Lung (tissue), 11 donors: ENCODE measurements at regions not wholly inside any gene's neighbourhood (a gene's known extent, or its start where the extent isn't known, plus 50 kb on each side); places are given as distances from the start of the nearest gene placed in this dataset.
"Not testable (repeated sequence)": the region's sequence is repeated elsewhere in the genome, so short reads cannot be mapped to it uniquely, and the experiment has no call there.

ENCODE experiments used
- ATAC-seq: fragments of 200-7000 bp; cut with Tn5 transposase; one replicate; pipeline ENCODE4 v1.9.1; 2020; ENCODE audit warnings: moderate number of reproducible peaks; ENCODE audit not compliant: insufficient read depth, low FRiP score
- DNase-seq, 3 donors: peaks; one replicate each; pipeline ENCODE4 v3.0.0-alpha.2; 2013 to 2017
- H3K27ac ChIP-seq, 2 donors: one replicate each; pipeline ENCODE4 v1.5.1; 2013; ENCODE audit warnings: mild to moderate bottlenecking in 2 of 2, moderate library complexity in 2 of 2, control low read depth in 1 of 2, inconsistent platforms in 1 of 2, low read depth in 1 of 2, low read length in 1 of 2
- H3K27me3 ChIP-seq, 3 donors: one replicate each; pipeline ENCODE4 v1.5.1; 2013; ENCODE audit warnings: low read length in 2 of 3; ENCODE audit not compliant: control insufficient read depth in 3 of 3, insufficient read depth in 3 of 3
- H3K36me3 ChIP-seq, 4 donors: one replicate each; pipeline ENCODE4 v1.5.1; 2013; ENCODE audit warnings: low read length in 4 of 4, mild to moderate bottlenecking in 1 of 4, moderate library complexity in 1 of 4; ENCODE audit not compliant: control insufficient read depth in 4 of 4, insufficient read depth in 4 of 4
- H3K4me1 ChIP-seq, 5 donors: one replicate each; pipeline ENCODE4 v1.5.1; 2013; ENCODE audit warnings: low read length in 5 of 5, mild to moderate bottlenecking in 2 of 5, moderate library complexity in 1 of 5; ENCODE audit not compliant: control insufficient read depth in 5 of 5, insufficient read depth in 5 of 5
- H3K4me3 ChIP-seq: one replicate; pipeline ENCODE4 v1.5.1; 2013; ENCODE audit warnings: mild to moderate bottlenecking, control low read depth, moderate library complexity
- H3K9ac ChIP-seq, 2 donors: one replicate each; pipeline ENCODE4 v1.5.1; 2013; ENCODE audit warnings: low read length in 2 of 2, control low read depth in 1 of 2; ENCODE audit not compliant: insufficient read depth in 1 of 2
- H3K9me3 ChIP-seq, 4 donors: one replicate each; pipeline ENCODE4 v1.5.1; 2013; ENCODE audit warnings: low read length in 3 of 4, mild to moderate bottlenecking in 1 of 4, moderate library complexity in 1 of 4; ENCODE audit not compliant: control insufficient read depth in 4 of 4, insufficient read depth in 3 of 4
- whole genome bisulfite sequencing, 2 donors: extraction: QIAGEN DNeasy Blood & Tissue Kit; methylation state at CpG; one replicate each; pipeline ENCODE4 v1.1.7; 2013; 5-methylcytosine and 5-hydroxymethylcytosine counted together
- TF ChIP-seq, protein P1 (sequence below): IDR thresholded peaks from 2 replicates; pipeline ENCODE4 v1.5.1; 2012; ENCODE audit warnings: mild to moderate bottlenecking; ENCODE audit errors: control extremely low read depth, extremely low read depth
- donor health status: control.
- donor health status: control.
- donor health status: Bipolar disorder and iron deficiency.
- donor health status: healthy.
- donor health status: DM: yes; HTN: yes; CAD: no.

- DNase-seq = peak in 1 of 3 donors; percentile 1
- no peak overlapping the region for H3K27ac ChIP-seq
- no peak for ATAC-seq
- H3K9me3 ChIP-seq = peaks cover 0 to 2% (median 0%) of the 10 kb centered on the region in 4 donors
- no peaks in the 10 kb centered on the region for H3K4me1 ChIP-seq
- H3K27me3 ChIP-seq = no peaks in the 10 kb centered on the region
- TF ChIP-seq, protein P1, sequence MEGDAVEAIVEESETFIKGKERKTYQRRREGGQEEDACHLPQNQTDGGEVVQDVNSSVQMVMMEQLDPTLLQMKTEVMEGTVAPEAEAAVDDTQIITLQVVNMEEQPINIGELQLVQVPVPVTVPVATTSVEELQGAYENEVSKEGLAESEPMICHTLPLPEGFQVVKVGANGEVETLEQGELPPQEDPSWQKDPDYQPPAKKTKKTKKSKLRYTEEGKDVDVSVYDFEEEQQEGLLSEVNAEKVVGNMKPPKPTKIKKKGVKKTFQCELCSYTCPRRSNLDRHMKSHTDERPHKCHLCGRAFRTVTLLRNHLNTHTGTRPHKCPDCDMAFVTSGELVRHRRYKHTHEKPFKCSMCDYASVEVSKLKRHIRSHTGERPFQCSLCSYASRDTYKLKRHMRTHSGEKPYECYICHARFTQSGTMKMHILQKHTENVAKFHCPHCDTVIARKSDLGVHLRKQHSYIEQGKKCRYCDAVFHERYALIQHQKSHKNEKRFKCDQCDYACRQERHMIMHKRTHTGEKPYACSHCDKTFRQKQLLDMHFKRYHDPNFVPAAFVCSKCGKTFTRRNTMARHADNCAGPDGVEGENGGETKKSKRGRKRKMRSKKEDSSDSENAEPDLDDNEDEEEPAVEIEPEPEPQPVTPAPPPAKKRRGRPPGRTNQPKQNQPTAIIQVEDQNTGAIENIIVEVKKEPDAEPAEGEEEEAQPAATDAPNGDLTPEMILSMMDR = no peak
- WGBS, 2 donors = 69 to 78% methylated on average over 4 of the region's 4 CpGs
- no peak overlapping the region for H3K9ac ChIP-seq
- H3K36me3 ChIP-seq = no peaks in the 10 kb centered on the region
- no peak overlapping the region for H3K4me3 ChIP-seq
Observed at GRCh38 chr3:87949189-87949878, 109.5 kb downstream of the CGGBP1 start.

- H3K9ac ChIP-seq, H3K27me3 ChIP-seq, H3K4me1 ChIP-seq, ATAC-seq, H3K9me3 ChIP-seq, H3K36me3 ChIP-seq, DNase-seq, H3K27ac ChIP-seq, H3K4me3 ChIP-seq: not testable (repeated sequence)
- 93 to 98% methylated on average over 19 to 20 of the region's 20 CpGs for WGBS, 2 donors
Observed at GRCh38 chr3:87946007-87946406, 112.8 kb downstream of the CGGBP1 start.

DNA sequence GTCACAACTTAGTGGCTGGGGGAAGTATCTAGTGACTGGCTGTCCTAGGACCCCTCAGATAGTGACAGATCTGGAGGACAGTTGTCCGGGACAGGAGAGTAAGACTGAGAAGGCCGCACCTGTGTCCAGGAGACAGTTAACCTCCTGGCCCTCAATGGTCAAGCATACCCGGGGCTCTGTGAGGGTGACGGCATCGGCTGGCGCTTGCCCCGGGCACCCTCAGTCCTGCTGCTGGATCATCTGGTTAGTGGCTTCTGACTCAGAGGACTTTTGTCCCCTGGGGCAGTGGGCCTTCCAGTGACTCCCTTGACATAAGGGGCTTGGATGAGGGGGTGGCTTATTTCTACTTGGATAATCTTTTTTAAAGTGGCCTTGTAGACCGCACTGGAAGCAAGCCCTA, 116.5 kb downstream of the CGGBP1 start:
- H3K4me1 ChIP-seq, ATAC-seq, H3K9me3 ChIP-seq, H3K27me3 ChIP-seq, H3K27ac ChIP-seq, H3K9ac ChIP-seq, H3K36me3 ChIP-seq, DNase-seq, H3K4me3 ChIP-seq: not testable (repeated sequence)
- 94 to 97% methylated on average over 8 of the region's 8 CpGs for WGBS, 2 donors

DNA sequence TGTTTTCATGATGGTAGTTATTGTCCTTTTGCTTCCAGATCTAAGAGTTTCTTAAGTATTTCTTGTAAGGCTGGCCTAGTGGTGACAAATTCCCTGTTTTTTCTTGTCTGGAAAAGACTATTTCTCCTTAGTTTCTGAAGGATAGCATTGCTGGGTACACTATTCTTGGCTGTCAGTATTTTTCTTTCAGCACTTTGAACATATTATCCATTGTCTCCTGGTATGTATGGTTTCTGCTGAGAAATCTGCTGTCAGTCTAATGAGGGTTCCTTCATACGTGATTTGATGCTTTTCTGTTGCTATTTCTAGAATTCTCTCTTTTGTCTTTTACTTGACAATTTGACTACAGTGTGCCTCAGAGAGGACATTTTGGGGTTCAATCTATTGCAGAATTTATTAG, 134.3 kb downstream of the CGGBP1 start:
- Histone ChIP-seq H3K9me3 (peaks cover 0 to 13% (median 2%) of the 10 kb centered on the region in 4 donors), H3K4me3 (no peak overlapping the region), H3K4me1 (no peaks in the 10 kb centered on the region), H3K9ac (no peak overlapping the region), H3K36me3 (no peaks in the 10 kb centered on the region), H3K27me3 (no peaks in the 10 kb centered on the region), H3K27ac (no peak overlapping the region)
- TF ChIP-seq, protein P1 = no peak
- no peak for DNase-seq
- no peak for ATAC-seq
- 76 to 89% methylated on average over 1 of the region's 1 CpG for WGBS, 2 donors
